HepG2 (cell line): ENCODE measurements at regions not wholly inside any gene's neighbourhood (a gene's known extent, or its start where the extent isn't known, plus 50 kb on each side); places are given as distances from the start of the nearest gene placed in this dataset.

Experiments
- CHD2 ChIP-seq: IDR thresholded peaks from 2 replicates; pipeline ENCODE4 v1.6.1; 2011; ENCODE audit warnings: low read depth, low read length, improper control_type of control experiment
- DNMT1 ChIP-seq: sonication (generic); formaldehyde crosslinking; IDR thresholded peaks from 2 replicates; pipeline ENCODE4 v1.5.1; 2020; ENCODE audit warnings: mild to moderate bottlenecking, missing genetic modification reagents
- MAFF ChIP-seq: IDR thresholded peaks from 2 replicates; pipeline ENCODE4 v1.6.1; 2011; ENCODE audit warnings: low read depth, low read length, improper control_type of control experiment
- MIER2 ChIP-seq: IDR thresholded peaks from 2 replicates; pipeline ENCODE4 v1.6.1; 2016; ENCODE audit warnings: missing biosample characterization, missing genetic modification reagents
- MXI1 ChIP-seq: IDR thresholded peaks from 3 replicates; pipeline ENCODE4 v1.6.1; 2012; ENCODE audit warnings: low read depth, low read length, inconsistent platforms, borderline replicate concordance
- NFE2L1 ChIP-seq: sonication (generic); formaldehyde crosslinking; IDR thresholded peaks from 2 replicates; pipeline ENCODE4 v1.4.0; 2020; ENCODE audit warnings: missing genetic modification reagents, mild to moderate bottlenecking, borderline replicate concordance
- TEAD2 ChIP-seq: sonication (generic); formaldehyde crosslinking; IDR thresholded peaks from 2 replicates; pipeline ENCODE4 v1.9.0; 2021; ENCODE audit warnings: missing genetic modification reagents
- ZNF629 ChIP-seq: sonication (generic); formaldehyde crosslinking; conservative IDR thresholded peaks from 2 replicates; pipeline ENCODE4 v1.5.0; 2020; ENCODE audit warnings: missing genetic modification reagents
- TF ChIP-seq, protein P1 (sequence below): sonication (generic); formaldehyde crosslinking; IDR thresholded peaks from 2 replicates; pipeline ENCODE4 v1.4.0; 2020; ENCODE audit warnings: mild to moderate bottlenecking, missing genetic modification reagents
- TF ChIP-seq, protein P2 (sequence below): sonication (generic); formaldehyde crosslinking; IDR thresholded peaks from 2 replicates; pipeline ENCODE4 v1.5.0; 2020; ENCODE audit warnings: missing genetic modification reagents
- TF ChIP-seq, protein P3 (sequence below): sonication (generic); formaldehyde crosslinking; IDR thresholded peaks from 2 replicates; pipeline ENCODE4 v1.8.1; 2023; ENCODE audit warnings: missing genetic modification reagents, inconsistent platforms, borderline replicate concordance
- TF ChIP-seq, protein P4 (sequence below): sonication (generic); formaldehyde crosslinking; IDR thresholded peaks from one replicate; pipeline ENCODE4 v1.5.1; 2020; ENCODE audit warnings: mild to moderate bottlenecking, missing genetic modification reagents; ENCODE audit errors: not compliant biosample characterization
- TF ChIP-seq, protein P5 (sequence below): sonication (generic); formaldehyde crosslinking; IDR thresholded peaks from 2 replicates; pipeline ENCODE4 v1.5.0; 2020; ENCODE audit warnings: mild to moderate bottlenecking, missing genetic modification reagents, moderate library complexity

DNA sequence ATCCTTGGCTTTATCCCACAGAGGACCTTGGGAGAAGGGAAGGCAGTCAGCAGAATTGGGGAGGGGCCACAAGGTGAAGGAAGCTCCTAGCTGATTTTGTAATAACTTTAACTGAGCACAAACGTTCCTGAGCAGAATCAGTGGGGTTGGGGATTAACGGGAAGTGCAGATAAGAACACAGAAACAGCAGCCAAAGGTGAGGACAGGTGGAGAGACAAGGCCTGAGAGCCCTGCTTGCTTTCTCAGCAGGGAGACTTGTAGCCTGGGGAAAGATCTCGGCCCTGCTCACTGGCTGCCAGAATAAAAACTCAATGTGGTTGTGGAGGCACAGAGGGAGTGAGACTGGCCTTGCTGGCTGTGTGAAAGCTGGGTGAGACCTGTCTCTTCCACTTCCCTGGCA is 265.2 kb upstream of the FAT3 start:
- TF ChIP-seq, protein P1, sequence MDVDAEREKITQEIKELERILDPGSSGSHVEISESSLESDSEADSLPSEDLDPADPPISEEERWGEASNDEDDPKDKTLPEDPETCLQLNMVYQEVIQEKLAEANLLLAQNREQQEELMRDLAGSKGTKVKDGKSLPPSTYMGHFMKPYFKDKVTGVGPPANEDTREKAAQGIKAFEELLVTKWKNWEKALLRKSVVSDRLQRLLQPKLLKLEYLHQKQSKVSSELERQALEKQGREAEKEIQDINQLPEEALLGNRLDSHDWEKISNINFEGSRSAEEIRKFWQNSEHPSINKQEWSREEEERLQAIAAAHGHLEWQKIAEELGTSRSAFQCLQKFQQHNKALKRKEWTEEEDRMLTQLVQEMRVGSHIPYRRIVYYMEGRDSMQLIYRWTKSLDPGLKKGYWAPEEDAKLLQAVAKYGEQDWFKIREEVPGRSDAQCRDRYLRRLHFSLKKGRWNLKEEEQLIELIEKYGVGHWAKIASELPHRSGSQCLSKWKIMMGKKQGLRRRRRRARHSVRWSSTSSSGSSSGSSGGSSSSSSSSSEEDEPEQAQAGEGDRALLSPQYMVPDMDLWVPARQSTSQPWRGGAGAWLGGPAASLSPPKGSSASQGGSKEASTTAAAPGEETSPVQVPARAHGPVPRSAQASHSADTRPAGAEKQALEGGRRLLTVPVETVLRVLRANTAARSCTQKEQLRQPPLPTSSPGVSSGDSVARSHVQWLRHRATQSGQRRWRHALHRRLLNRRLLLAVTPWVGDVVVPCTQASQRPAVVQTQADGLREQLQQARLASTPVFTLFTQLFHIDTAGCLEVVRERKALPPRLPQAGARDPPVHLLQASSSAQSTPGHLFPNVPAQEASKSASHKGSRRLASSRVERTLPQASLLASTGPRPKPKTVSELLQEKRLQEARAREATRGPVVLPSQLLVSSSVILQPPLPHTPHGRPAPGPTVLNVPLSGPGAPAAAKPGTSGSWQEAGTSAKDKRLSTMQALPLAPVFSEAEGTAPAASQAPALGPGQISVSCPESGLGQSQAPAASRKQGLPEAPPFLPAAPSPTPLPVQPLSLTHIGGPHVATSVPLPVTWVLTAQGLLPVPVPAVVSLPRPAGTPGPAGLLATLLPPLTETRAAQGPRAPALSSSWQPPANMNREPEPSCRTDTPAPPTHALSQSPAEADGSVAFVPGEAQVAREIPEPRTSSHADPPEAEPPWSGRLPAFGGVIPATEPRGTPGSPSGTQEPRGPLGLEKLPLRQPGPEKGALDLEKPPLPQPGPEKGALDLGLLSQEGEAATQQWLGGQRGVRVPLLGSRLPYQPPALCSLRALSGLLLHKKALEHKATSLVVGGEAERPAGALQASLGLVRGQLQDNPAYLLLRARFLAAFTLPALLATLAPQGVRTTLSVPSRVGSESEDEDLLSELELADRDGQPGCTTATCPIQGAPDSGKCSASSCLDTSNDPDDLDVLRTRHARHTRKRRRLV (CRISPR knock-in tag): no peak
- TF ChIP-seq, protein P2, sequence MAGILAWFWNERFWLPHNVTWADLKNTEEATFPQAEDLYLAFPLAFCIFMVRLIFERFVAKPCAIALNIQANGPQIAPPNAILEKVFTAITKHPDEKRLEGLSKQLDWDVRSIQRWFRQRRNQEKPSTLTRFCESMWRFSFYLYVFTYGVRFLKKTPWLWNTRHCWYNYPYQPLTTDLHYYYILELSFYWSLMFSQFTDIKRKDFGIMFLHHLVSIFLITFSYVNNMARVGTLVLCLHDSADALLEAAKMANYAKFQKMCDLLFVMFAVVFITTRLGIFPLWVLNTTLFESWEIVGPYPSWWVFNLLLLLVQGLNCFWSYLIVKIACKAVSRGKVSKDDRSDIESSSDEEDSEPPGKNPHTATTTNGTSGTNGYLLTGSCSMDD: no peak
- TF ChIP-seq, protein P3, sequence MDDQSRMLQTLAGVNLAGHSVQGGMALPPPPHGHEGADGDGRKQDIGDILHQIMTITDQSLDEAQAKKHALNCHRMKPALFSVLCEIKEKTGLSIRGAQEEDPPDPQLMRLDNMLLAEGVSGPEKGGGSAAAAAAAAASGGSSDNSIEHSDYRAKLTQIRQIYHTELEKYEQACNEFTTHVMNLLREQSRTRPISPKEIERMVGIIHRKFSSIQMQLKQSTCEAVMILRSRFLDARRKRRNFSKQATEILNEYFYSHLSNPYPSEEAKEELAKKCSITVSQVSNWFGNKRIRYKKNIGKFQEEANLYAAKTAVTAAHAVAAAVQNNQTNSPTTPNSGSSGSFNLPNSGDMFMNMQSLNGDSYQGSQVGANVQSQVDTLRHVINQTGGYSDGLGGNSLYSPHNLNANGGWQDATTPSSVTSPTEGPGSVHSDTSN: no peak
- TF ChIP-seq DNMT1 (CRISPR knock-in tag) (no peak), TEAD2 (CRISPR knock-in tag) (no peak), MXI1 (no peak), CHD2 (no peak), MAFF (no peak), ZNF629 (CRISPR knock-in tag) (no peak), MIER2 (CRISPR knock-in tag) (no peak), NFE2L1 (CRISPR knock-in tag) (no peak)
- TF ChIP-seq, protein P4, sequence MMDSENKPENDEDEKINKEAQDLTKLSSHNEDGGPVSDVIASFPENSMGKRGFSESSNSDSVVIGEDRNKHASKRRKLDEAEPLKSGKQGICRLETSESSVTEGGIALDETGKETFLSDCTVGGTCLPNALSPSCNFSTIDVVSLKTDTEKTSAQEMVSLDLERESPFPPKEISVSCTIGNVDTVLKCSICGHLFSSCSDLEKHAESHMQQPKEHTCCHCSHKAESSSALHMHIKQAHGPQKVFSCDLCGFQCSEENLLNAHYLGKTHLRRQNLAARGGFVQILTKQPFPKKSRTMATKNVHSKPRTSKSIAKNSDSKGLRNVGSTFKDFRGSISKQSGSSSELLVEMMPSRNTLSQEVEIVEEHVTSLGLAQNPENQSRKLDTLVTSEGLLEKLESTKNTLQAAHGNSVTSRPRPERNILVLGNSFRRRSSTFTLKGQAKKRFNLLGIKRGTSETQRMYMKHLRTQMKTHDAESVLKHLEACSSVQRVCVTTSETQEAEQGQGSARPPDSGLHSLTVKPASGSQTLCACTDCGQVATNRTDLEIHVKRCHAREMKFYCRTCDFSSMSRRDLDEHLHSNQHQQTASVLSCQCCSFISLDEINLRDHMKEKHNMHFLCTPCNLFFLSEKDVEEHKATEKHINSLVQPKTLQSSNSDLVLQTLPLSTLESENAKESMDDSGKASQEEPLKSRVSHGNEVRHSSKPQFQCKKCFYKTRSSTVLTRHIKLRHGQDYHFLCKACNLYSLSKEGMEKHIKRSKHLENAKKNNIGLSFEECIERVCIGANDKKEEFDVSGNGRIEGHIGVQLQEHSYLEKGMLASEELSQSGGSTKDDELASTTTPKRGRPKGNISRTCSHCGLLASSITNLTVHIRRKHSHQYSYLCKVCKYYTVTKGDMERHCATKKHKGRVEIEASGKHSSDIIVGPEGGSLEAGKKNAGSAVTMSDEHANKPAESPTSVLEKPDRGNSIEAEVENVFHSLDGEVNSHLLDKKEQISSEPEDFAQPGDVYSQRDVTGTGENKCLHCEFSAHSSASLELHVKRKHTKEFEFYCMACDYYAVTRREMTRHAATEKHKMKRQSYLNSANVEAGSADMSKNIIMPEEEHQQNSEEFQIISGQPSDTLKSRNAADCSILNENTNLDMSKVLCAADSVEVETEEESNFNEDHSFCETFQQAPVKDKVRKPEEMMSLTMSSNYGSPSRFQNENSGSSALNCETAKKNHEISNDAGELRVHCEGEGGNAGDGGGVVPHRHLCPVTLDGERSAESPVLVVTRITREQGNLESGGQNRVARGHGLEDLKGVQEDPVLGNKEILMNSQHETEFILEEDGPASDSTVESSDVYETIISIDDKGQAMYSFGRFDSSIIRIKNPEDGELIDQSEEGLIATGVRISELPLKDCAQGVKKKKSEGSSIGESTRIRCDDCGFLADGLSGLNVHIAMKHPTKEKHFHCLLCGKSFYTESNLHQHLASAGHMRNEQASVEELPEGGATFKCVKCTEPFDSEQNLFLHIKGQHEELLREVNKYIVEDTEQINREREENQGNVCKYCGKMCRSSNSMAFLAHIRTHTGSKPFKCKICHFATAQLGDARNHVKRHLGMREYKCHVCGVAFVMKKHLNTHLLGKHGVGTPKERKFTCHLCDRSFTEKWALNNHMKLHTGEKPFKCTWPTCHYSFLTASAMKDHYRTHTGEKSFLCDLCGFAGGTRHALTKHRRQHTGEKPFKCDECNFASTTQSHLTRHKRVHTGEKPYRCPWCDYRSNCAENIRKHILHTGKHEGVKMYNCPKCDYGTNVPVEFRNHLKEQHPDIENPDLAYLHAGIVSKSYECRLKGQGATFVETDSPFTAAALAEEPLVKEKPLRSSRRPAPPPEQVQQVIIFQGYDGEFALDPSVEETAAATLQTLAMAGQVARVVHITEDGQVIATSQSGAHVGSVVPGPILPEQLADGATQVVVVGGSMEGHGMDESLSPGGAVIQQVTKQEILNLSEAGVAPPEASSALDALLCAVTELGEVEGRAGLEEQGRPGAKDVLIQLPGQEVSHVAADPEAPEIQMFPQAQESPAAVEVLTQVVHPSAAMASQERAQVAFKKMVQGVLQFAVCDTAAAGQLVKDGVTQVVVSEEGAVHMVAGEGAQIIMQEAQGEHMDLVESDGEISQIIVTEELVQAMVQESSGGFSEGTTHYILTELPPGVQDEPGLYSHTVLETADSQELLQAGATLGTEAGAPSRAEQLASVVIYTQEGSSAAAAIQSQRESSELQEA: no peak
- TF ChIP-seq, protein P5, sequence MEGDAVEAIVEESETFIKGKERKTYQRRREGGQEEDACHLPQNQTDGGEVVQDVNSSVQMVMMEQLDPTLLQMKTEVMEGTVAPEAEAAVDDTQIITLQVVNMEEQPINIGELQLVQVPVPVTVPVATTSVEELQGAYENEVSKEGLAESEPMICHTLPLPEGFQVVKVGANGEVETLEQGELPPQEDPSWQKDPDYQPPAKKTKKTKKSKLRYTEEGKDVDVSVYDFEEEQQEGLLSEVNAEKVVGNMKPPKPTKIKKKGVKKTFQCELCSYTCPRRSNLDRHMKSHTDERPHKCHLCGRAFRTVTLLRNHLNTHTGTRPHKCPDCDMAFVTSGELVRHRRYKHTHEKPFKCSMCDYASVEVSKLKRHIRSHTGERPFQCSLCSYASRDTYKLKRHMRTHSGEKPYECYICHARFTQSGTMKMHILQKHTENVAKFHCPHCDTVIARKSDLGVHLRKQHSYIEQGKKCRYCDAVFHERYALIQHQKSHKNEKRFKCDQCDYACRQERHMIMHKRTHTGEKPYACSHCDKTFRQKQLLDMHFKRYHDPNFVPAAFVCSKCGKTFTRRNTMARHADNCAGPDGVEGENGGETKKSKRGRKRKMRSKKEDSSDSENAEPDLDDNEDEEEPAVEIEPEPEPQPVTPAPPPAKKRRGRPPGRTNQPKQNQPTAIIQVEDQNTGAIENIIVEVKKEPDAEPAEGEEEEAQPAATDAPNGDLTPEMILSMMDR (CRISPR knock-in tag): no peak
